ENCODE measurements at regions not wholly inside any gene's neighbourhood (a gene's known extent, or its start where the extent isn't known, plus 50 kb on each side); places are given as distances from the start of the nearest gene placed in this dataset.

DNA sequence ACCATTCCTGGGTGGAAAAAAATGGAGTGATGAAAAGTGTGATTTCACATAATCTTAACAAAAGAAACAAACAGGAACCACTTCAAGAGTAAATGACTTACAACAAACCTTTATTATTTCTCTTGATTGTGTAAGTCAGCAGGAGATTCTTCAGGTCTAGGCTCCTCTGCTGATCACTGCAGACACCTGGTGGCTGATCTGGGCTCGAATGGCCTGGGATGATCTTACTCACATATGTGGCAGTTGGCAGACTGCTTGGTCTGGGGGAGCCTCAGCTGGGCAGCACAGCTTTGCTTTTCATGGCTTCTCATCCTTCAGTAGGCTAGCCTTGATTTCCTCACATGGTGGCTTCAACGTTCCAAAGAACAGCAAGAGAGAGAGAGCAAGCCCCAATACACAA lies 215.4 kb upstream of the PRICKLE1 start:
- DNase-seq (ENCODE audit: low read depth in 1 of 2, low spot score in 1 of 2): peak in 1 of 2 experiments; percentile 24
- no peak for TF ChIP-seq JUND (IDR thresholded peaks at IDR 0.05; ENCODE audit: low read depth)
- in situ Hi-C loops (cut with HindIII; ENCODE audit: low pct_unique_long_range_greater_than_20kb, low sequenced_read_pairs): no loop called here

DNA sequence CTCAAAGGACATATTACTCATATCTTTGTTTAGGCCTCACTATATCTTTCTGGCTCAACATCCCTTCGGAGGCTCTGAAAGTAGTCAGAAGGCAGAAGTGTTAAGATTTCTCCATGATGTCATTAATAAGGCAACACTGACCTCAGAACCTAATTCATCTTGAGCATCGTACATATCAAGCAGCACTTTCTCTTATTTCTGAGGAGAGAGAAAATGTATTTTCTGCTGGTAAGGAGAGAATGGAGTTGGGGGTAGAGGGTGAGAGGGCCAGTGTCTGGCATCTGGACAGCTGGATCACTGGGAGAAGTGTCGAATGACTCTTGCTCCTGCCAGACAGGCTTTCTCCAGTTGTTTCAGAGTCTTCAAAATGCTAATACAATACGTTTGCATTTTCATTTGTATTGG lies 213.2 kb upstream of the PRICKLE1 start:
- DNase-seq (ENCODE audit: low read depth in 1 of 2, low spot score in 1 of 2): no peak
- in situ Hi-C loops (cut with HindIII; ENCODE audit: low pct_unique_long_range_greater_than_20kb, low sequenced_read_pairs): no loop called here
- no peak for TF ChIP-seq JUND (IDR thresholded peaks at IDR 0.05; ENCODE audit: low read depth)

GRCh38 chr12:42801271-42801670 lies 211.7 kb upstream of the PRICKLE1 start:
- no peak for TF ChIP-seq JUND (IDR thresholded peaks at IDR 0.05; ENCODE audit: low read depth)
- in situ Hi-C loops (cut with HindIII; ENCODE audit: low pct_unique_long_range_greater_than_20kb, low sequenced_read_pairs): no loop called here
- DNase-seq (ENCODE audit: low read depth in 1 of 2, low spot score in 1 of 2): no peak

DNA sequence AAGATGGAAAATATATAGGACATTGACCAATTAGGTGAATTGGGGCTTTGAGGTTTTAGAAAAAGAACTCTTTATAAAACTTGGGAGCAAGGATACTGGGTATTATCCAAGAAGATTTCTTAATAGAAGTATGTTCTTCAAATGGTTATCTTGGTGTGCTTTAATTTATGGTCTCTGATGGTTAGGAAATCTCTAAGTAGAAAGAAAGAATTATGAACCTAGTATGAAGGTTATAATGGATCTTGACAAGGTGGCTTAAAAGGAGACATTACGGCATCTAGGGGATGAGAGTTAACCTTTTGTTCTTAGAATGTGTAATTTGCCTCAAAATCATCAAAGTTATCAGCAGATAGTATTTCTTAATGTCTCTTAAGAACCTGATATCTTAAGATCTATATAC lies 210.4 kb upstream of the PRICKLE1 start:
- in situ Hi-C loops (cut with HindIII; ENCODE audit: low pct_unique_long_range_greater_than_20kb, low sequenced_read_pairs): no loop called here
- DNase-seq (ENCODE audit: low read depth in 1 of 2, low spot score in 1 of 2): no peak
- no peak for TF ChIP-seq JUND (IDR thresholded peaks at IDR 0.05; ENCODE audit: low read depth)

DNA sequence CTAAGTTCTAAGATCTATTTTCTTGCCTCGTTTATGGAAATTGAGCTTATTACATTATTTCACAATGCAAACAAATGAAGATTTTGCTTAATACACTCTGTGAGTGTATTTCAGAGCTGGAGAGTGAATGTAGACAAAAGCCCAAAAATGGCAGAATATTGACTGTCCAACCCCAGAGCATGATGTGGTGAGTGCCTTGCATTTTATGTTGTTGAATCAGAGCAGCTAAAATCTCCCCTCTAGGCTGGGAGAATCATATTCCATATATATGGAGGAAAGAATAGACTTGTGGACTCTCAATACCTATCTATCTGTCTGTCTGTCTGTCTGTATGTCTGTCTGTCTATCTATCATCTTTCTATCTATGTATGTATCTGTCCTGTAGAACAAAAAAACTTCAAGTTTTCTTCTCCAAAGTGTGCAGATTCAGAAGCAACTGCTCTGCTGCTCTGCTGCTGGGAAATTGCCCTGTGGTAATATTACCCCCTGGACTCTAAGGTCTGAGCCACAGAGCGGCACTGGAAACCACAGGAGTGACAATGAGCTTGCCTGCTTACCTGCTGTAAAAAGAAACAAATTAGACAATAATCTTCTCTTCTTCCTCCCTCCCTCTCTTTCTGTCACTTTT lies 209.4 kb upstream of the PRICKLE1 start:
- in situ Hi-C loops (cut with HindIII; ENCODE audit: low pct_unique_long_range_greater_than_20kb, low sequenced_read_pairs): no loop called here
- no peak for TF ChIP-seq JUND (IDR thresholded peaks at IDR 0.05; ENCODE audit: low read depth)
- no peak for DNase-seq (ENCODE audit: low read depth in 1 of 2, low spot score in 1 of 2)

DNA sequence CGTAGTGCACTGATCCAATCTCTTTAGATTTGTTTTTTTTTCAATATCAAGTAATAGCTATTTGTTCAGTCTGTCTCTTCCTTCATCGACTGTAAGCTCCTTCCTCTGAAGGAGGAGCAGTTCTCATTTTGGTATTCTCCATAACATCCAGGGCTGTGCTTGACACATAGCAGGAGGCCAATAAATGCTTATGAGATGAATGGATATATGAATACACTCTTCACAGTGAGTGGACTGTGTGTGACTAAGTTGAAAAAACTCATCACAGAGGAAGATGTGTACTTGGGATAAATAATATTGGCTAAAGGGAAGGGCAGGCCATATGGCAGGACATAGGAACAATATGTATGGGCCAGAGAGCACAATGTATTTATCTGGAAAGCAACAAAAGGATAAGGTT lies 205.3 kb upstream of the PRICKLE1 start:
- in situ Hi-C loops (cut with HindIII; ENCODE audit: low pct_unique_long_range_greater_than_20kb, low sequenced_read_pairs): no loop called here
- no peak for DNase-seq (ENCODE audit: low read depth in 1 of 2, low spot score in 1 of 2)
- TF ChIP-seq JUND (IDR thresholded peaks at IDR 0.05; ENCODE audit: low read depth): no peak

GRCh38 chr12:42793166-42793565 lies 203.6 kb upstream of the PRICKLE1 start:
- no peak for TF ChIP-seq JUND (IDR thresholded peaks at IDR 0.05; ENCODE audit: low read depth)
- no peak for DNase-seq (ENCODE audit: low read depth in 1 of 2, low spot score in 1 of 2)
- in situ Hi-C loops (cut with HindIII; ENCODE audit: low pct_unique_long_range_greater_than_20kb, low sequenced_read_pairs): no loop called here

- in situ Hi-C loops (cut with HindIII; ENCODE audit: low pct_unique_long_range_greater_than_20kb, low sequenced_read_pairs): no loop called here
- TF ChIP-seq JUND (IDR thresholded peaks at IDR 0.05; ENCODE audit: low read depth): no peak
- no peak for DNase-seq (ENCODE audit: low read depth in 1 of 2, low spot score in 1 of 2)
Measured at GRCh38 chr12:42792265-42792664, 202.7 kb upstream of the PRICKLE1 start.

DNA sequence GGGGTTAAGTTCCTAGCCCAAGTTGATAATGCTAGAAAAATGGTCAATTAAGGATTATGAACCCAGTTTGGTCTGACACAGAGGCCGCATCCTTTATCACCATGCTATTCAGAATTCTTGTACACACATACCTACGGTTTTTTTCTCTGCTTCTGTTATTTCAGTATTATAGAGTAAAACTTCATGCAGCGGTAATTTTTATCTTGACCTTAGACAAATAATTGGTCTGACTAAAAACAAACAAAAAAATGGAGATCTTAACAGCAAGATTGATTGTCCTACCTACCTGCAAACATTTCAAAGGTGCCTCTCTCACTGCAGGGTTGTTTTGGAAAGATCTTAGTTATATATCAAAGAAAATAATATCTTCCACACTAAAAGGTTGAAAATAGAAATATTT lies 201.9 kb upstream of the PRICKLE1 start:
- TF ChIP-seq JUND (IDR thresholded peaks at IDR 0.05; ENCODE audit: low read depth): no peak
- in situ Hi-C loops (cut with HindIII; ENCODE audit: low pct_unique_long_range_greater_than_20kb, low sequenced_read_pairs): no loop called here
- no peak for DNase-seq (ENCODE audit: low read depth in 1 of 2, low spot score in 1 of 2)

DNA sequence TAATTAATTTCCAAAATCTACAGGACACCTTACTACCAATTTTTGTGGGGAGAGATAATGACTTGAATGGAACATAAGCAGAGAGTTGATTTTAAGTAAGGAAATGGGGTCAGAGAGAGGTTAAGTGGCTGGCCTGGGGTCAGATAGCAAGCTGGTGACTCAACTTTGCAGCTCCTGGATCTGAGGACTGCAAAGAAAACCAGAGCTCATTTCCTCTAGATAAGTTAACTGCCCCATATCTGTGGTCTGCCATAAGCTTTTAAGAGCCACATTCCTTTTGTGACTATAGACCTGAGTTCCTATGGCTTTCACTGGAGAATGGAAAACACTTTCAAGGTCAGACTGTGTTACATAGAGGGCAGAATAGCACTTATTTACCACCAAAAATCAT lies 201.2 kb upstream of the PRICKLE1 start:
- no peak for DNase-seq (ENCODE audit: low read depth in 1 of 2, low spot score in 1 of 2)
- no peak for TF ChIP-seq JUND (IDR thresholded peaks at IDR 0.05; ENCODE audit: low read depth)
- in situ Hi-C loops (cut with HindIII; ENCODE audit: low pct_unique_long_range_greater_than_20kb, low sequenced_read_pairs): no loop called here

DNA sequence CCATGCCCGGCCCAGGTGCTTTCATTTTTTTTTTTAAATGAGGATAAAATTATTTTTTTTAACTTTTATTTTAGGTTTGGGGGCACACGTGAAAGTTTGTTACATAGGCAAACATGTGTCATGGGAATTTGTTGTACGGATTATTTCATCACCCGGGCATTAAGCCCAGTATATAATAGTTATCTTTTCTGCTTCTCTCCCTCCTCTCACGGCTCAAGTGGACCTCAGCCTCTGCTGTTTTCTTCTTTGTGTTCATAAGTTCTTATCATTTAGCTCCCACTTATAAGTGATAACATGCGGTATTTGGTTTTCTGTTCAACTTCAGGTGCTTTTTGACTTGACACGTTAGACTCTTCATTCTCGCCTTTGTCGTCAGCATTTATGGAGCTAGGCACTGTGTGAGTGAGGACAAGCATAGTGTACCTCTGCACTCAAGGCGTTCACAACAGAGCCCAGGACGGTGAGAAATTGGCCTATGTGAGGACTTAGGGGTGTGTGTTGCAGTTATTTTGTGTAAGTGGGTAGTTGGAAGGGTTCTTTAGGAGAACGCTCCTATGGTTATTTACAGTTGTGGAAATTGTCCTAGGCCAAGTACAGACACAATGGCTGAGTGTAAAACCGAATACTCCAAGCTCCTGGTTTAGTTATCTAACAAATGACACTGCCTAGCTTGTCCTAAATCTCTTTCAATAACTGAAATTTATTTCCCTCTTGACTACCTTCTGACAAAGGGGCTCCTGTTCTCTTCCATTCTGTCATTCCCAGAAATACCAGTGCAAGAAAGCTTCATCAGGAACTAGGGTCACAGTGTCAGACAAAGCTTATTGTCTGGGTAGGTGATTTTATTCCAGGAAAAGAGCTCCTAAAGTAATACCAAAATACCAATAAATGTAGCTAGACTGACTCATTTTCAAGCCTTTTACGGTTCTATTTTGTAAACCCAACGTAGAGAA lies 200.5 kb upstream of the PRICKLE1 start:
- no peak for TF ChIP-seq JUND (IDR thresholded peaks at IDR 0.05; ENCODE audit: low read depth)
- no peak for DNase-seq (ENCODE audit: low read depth in 1 of 2, low spot score in 1 of 2)
- in situ Hi-C loops (cut with HindIII; ENCODE audit: low pct_unique_long_range_greater_than_20kb, low sequenced_read_pairs): no loop called here

GRCh38 chr12:42786400-42787148 lies 197.0 kb upstream of the PRICKLE1 start:
- TF ChIP-seq JUND (IDR thresholded peaks at IDR 0.05; ENCODE audit: low read depth): no peak
- DNase-seq (ENCODE audit: low read depth in 1 of 2, low spot score in 1 of 2): no peak
- in situ Hi-C loops (cut with HindIII; ENCODE audit: low pct_unique_long_range_greater_than_20kb, low sequenced_read_pairs): no loop called here

GRCh38 chr12:42785944-42786343 lies 196.4 kb upstream of the PRICKLE1 start:
- in situ Hi-C loops (cut with HindIII; ENCODE audit: low pct_unique_long_range_greater_than_20kb, low sequenced_read_pairs): no loop called here
- DNase-seq (ENCODE audit: low read depth in 1 of 2, low spot score in 1 of 2): no peak
- TF ChIP-seq JUND (IDR thresholded peaks at IDR 0.05; ENCODE audit: low read depth): no peak
